ENCODE measurements at regions not wholly inside any gene's neighbourhood (a gene's known extent, or its start where the extent isn't known, plus 50 kb on each side); places are given as distances from the start of the nearest gene placed in this dataset.
"Not testable (repeated sequence)": the region's sequence is repeated elsewhere in the genome, so short reads cannot be mapped to it uniquely, and the experiment has no call there.

DNA sequence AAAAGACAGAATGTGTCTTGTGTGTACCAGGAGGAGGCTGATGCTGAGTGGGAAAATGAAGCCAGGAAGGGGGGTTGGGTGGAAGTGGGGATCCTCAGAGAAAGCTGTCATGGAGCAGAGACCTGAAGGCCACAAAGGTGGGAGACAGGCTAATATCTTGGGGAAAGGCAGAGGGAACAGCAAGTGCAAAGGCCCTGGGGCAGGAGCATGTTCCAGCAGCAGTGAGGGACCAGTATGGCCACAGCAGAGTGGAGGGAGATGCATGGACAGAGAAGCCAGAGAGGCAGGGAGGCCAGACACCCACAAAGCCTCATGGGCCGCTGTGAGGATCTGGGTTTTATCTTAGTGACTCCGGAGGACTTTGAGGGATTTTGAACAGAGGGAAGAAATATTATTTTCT lies 254.2 kb upstream of the SULF2 start:
- H3K4me1 ChIP-seq (ENCODE audit: control insufficient read depth, insufficient read depth, low read length), result no peaks in the 10 kb centered on the region
- no CpG with 5 or more reads among the region's 2 CpGs for WGBS (ENCODE audit: insufficient coverage, low lambda C conversion rate)
- no peaks in the 10 kb centered on the region for H3K9me3 ChIP-seq (ENCODE audit: control insufficient read depth, low read depth, low read length)
- no peak overlapping the region for H3K27ac ChIP-seq (ENCODE audit: low read length)
- no peaks in the 10 kb centered on the region for H3K36me3 ChIP-seq (ENCODE audit: control insufficient read depth, insufficient read depth, low read length)
- H3K27me3 ChIP-seq (ENCODE audit: control insufficient read depth, insufficient read depth, low read length), result peaks cover 2% of the 10 kb centered on the region
- no peak for DNase-seq
- H3K4me3 ChIP-seq (ENCODE audit: low read length), result no peak overlapping the region

DNA sequence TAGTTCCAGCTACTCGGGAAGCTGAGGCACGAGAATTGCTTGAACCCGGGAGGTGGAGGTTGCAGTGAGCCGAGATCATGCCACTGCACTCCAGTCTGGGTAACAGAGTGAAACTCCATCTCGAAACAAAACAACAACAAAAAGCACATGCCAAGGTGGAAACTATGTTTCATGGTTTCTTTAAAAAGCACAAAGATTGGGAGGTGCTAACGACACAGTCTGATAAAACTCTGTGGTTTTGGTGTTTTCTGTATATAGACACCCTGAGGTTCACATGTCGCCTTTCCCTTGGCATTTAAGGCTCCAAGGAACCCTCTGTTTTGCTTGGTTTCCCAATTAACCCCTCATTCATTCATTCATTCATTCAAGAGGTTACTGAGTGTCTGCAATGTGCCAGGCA lies 253.4 kb upstream of the SULF2 start:
- H3K4me3 ChIP-seq (ENCODE audit: low read length), result no peak overlapping the region
- H3K4me1 ChIP-seq (ENCODE audit: control insufficient read depth, insufficient read depth, low read length), result no peaks in the 10 kb centered on the region
- no peak for DNase-seq
- no peaks in the 10 kb centered on the region for H3K9me3 ChIP-seq (ENCODE audit: control insufficient read depth, low read depth, low read length)
- peaks cover 2% of the 10 kb centered on the region for H3K27me3 ChIP-seq (ENCODE audit: control insufficient read depth, insufficient read depth, low read length)
- no peak overlapping the region for H3K27ac ChIP-seq (ENCODE audit: low read length)
- WGBS (ENCODE audit: insufficient coverage, low lambda C conversion rate), result no CpG with 5 or more reads among the region's 7 CpGs
- no peaks in the 10 kb centered on the region for H3K36me3 ChIP-seq (ENCODE audit: control insufficient read depth, insufficient read depth, low read length)

- not testable (repeated sequence) for DNase-seq; H3K9me3 ChIP-seq (ENCODE audit: control insufficient read depth, low read depth, low read length); H3K4me3 ChIP-seq (ENCODE audit: low read length); H3K27ac ChIP-seq (ENCODE audit: low read length); H3K36me3 ChIP-seq (ENCODE audit: control insufficient read depth, insufficient read depth, low read length); H3K27me3 ChIP-seq (ENCODE audit: control insufficient read depth, insufficient read depth, low read length); H3K4me1 ChIP-seq (ENCODE audit: control insufficient read depth, insufficient read depth, low read length)
- no CpG with 5 or more reads among the region's 7 CpGs for WGBS (ENCODE audit: insufficient coverage, low lambda C conversion rate)
Measured at GRCh38 chr20:48037798-48038197, 252.5 kb upstream of the SULF2 start.

DNA sequence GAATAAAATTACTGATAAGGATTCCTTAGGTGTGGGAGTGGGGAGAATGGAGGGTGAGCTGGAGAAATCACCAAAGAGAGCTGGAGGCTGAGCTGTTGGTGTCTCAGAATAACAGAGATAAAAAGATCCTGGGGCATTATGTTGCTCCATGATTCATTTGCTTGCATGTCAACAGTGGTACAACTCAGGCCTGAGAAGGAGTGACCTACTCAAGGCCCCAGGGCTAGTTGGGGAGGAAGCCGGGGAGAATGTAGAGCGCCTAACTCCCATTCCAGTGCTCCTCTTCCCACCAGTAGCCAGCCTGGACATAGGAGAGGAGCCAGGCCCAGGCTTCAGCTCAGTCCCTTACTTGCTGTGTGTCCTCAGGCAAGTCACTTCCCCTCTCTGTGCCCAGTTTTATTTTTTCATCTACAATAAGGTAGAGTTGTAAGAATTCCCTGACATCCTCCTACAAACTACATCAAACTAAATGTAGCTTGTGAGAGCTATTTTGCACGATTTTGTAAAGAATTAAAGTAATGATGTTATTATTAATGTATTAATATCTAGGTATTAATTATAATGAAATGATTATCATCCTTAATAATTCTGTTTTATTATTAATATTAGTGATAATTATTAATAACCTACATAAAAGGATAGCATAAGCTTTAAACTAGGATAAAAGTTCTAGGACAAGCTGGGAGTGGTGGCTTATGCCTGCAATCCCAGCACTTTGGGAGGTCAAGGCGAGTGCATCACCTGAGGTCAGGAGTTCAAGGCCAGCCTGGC lies 250.9 kb upstream of the SULF2 start:
- H3K36me3 ChIP-seq (ENCODE audit: control insufficient read depth, insufficient read depth, low read length), result no peaks in the 10 kb centered on the region
- no peak overlapping the region for H3K27ac ChIP-seq (ENCODE audit: low read length)
- H3K4me3 ChIP-seq (ENCODE audit: low read length), result no peak overlapping the region
- no peaks in the 10 kb centered on the region for H3K4me1 ChIP-seq (ENCODE audit: control insufficient read depth, insufficient read depth, low read length)
- H3K9me3 ChIP-seq (ENCODE audit: control insufficient read depth, low read depth, low read length), result no peaks in the 10 kb centered on the region
- H3K27me3 ChIP-seq (ENCODE audit: control insufficient read depth, insufficient read depth, low read length), result no peaks in the 10 kb centered on the region
- no peak for DNase-seq
- WGBS (ENCODE audit: insufficient coverage, low lambda C conversion rate), result no CpG with 5 or more reads among the region's 4 CpGs

- DNase-seq, result peak; percentile 69 to 87
- WGBS (ENCODE audit: insufficient coverage, low lambda C conversion rate), result no CpG with 5 or more reads among the region's 6 CpGs
- H3K27ac ChIP-seq (ENCODE audit: low read length), result no peak overlapping the region
- H3K9me3 ChIP-seq (ENCODE audit: control insufficient read depth, low read depth, low read length), result no peaks in the 10 kb centered on the region
- H3K4me1 ChIP-seq (ENCODE audit: control insufficient read depth, insufficient read depth, low read length), result no peaks in the 10 kb centered on the region
- no peak overlapping the region for H3K4me3 ChIP-seq (ENCODE audit: low read length)
- H3K27me3 ChIP-seq (ENCODE audit: control insufficient read depth, insufficient read depth, low read length), result no peaks in the 10 kb centered on the region
- no peaks in the 10 kb centered on the region for H3K36me3 ChIP-seq (ENCODE audit: control insufficient read depth, insufficient read depth, low read length)
Measured at GRCh38 chr20:48034751-48035150, 249.5 kb upstream of the SULF2 start.

DNA sequence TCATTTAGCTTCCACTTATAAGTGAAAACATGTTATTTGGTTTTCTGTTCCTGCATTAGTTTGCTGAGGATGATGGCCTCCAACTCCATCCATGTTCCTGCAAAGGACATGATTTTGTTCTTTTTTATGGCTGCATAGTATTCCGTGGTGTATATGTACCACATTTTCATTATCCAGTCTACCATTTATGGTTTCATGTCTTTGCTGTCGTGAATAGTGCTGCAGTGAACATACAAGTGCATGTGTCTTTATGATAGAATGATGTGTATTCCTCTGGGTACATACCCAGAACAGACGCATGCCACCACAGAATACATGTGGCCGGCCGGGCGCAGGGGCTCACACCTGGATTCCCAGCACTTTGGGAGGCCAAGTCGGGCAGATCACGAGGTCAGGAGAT lies 247.7 kb upstream of the SULF2 start:
- not testable (repeated sequence) for H3K27me3 ChIP-seq (ENCODE audit: control insufficient read depth, insufficient read depth, low read length); H3K27ac ChIP-seq (ENCODE audit: low read length); H3K9me3 ChIP-seq (ENCODE audit: control insufficient read depth, low read depth, low read length); H3K36me3 ChIP-seq (ENCODE audit: control insufficient read depth, insufficient read depth, low read length); DNase-seq; H3K4me3 ChIP-seq (ENCODE audit: low read length); H3K4me1 ChIP-seq (ENCODE audit: control insufficient read depth, insufficient read depth, low read length)
- 100% methylated on average over 2 of the region's 8 CpGs for WGBS (ENCODE audit: insufficient coverage, low lambda C conversion rate)

- Histone ChIP-seq H3K9me3 (ENCODE audit: control insufficient read depth, low read depth, low read length) (no peaks in the 10 kb centered on the region), H3K27ac (ENCODE audit: low read length) (no peak overlapping the region), H3K36me3 (ENCODE audit: control insufficient read depth, insufficient read depth, low read length) (no peaks in the 10 kb centered on the region), H3K27me3 (ENCODE audit: control insufficient read depth, insufficient read depth, low read length) (no peaks in the 10 kb centered on the region), H3K4me1 (ENCODE audit: control insufficient read depth, insufficient read depth, low read length) (no peaks in the 10 kb centered on the region), H3K4me3 (ENCODE audit: low read length) (no peak overlapping the region)
- 80% methylated on average over 1 of the region's 4 CpGs for WGBS (ENCODE audit: insufficient coverage, low lambda C conversion rate)
- DNase-seq, result no peak
Measured at GRCh38 chr20:48031122-48031521, 245.8 kb upstream of the SULF2 start.

DNA sequence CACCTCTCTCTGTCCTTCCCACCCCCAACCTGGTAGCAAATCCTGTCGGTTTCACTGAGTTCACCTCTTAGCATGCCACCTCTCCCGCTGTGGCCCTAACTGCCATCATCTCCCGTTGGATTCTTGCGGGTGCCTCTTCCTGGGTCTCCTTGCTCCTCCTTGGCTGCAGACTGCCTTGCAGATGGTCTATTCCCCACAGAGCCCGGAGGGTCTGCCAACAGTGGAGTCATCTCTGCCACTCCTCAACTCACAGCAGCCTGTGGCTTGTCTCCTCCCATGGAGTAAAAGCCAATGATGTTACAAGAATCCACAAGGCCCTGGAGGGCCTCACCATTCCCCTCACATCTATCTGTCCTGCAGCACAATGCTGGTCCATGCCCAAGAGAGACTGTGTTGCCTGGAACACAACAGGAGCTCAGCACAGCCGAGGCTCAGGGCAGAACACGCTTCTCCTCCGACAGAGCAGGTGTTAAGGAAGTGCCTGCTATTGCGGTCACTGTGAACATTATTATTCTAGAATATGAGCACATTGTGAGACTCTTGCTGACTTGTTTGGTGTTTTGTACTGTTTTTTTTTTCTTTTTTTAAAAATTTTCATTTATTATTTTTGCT lies 241.8 kb upstream of the SULF2 start:
- Histone ChIP-seq H3K27me3 (ENCODE audit: control insufficient read depth, insufficient read depth, low read length) (no peaks in the 10 kb centered on the region), H3K9me3 (ENCODE audit: control insufficient read depth, low read depth, low read length) (no peaks in the 10 kb centered on the region), H3K4me1 (ENCODE audit: control insufficient read depth, insufficient read depth, low read length) (no peaks in the 10 kb centered on the region), H3K27ac (ENCODE audit: low read length) (no peak overlapping the region), H3K4me3 (ENCODE audit: low read length) (no peak overlapping the region), H3K36me3 (ENCODE audit: control insufficient read depth, insufficient read depth, low read length) (no peaks in the 10 kb centered on the region)
- 63% methylated on average over 1 of the region's 9 CpGs for WGBS (ENCODE audit: insufficient coverage, low lambda C conversion rate)
- no peak for DNase-seq

- Histone ChIP-seq H3K27ac (ENCODE audit: low read length) (no peak overlapping the region), H3K4me3 (ENCODE audit: low read length) (no peak overlapping the region), H3K4me1 (ENCODE audit: control insufficient read depth, insufficient read depth, low read length) (no peaks in the 10 kb centered on the region), H3K27me3 (ENCODE audit: control insufficient read depth, insufficient read depth, low read length) (no peaks in the 10 kb centered on the region), H3K36me3 (ENCODE audit: control insufficient read depth, insufficient read depth, low read length) (no peaks in the 10 kb centered on the region), H3K9me3 (ENCODE audit: control insufficient read depth, low read depth, low read length) (no peaks in the 10 kb centered on the region)
- WGBS (ENCODE audit: insufficient coverage, low lambda C conversion rate), result 71% methylated on average over 2 of the region's 4 CpGs
- no peak for DNase-seq
Measured at GRCh38 chr20:48025661-48026060, 240.4 kb upstream of the SULF2 start.

GRCh38 chr20:48025051-48025515 lies 239.8 kb upstream of the SULF2 start:
- no peak for DNase-seq
- no peaks in the 10 kb centered on the region for H3K9me3 ChIP-seq (ENCODE audit: control insufficient read depth, low read depth, low read length)
- no peaks in the 10 kb centered on the region for H3K4me1 ChIP-seq (ENCODE audit: control insufficient read depth, insufficient read depth, low read length)
- H3K4me3 ChIP-seq (ENCODE audit: low read length), result no peak overlapping the region
- H3K27me3 ChIP-seq (ENCODE audit: control insufficient read depth, insufficient read depth, low read length), result no peaks in the 10 kb centered on the region
- H3K36me3 ChIP-seq (ENCODE audit: control insufficient read depth, insufficient read depth, low read length), result no peaks in the 10 kb centered on the region
- H3K27ac ChIP-seq (ENCODE audit: low read length), result no peak overlapping the region
- no CpG with 5 or more reads among the region's 13 CpGs for WGBS (ENCODE audit: insufficient coverage, low lambda C conversion rate)

DNA sequence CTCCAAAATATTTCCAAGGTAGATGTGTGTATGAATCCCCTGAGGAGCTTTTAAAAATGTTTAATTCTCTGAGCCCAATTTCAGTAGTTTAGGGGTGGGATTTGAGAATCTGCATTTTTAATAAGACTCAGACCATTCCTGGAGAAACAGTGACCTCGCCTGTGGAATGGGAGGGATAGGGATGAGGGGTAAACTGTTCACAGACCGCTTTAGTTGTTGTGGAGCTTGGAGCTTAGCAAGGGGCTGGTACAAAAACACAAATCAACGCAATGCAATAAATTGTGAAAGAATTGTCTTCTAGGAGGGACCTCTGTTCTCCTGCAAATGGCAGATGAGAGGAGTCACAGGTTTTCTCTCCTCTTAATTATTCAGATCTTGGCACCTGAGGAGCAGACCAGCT lies 239.3 kb upstream of the SULF2 start:
- Histone ChIP-seq H3K36me3 (ENCODE audit: control insufficient read depth, insufficient read depth, low read length) (no peaks in the 10 kb centered on the region), H3K27ac (ENCODE audit: low read length) (no peak overlapping the region), H3K27me3 (ENCODE audit: control insufficient read depth, insufficient read depth, low read length) (no peaks in the 10 kb centered on the region), H3K4me3 (ENCODE audit: low read length) (no peak overlapping the region), H3K4me1 (ENCODE audit: control insufficient read depth, insufficient read depth, low read length) (no peaks in the 10 kb centered on the region), H3K9me3 (ENCODE audit: control insufficient read depth, low read depth, low read length) (no peaks in the 10 kb centered on the region)
- no peak for DNase-seq
- 40% methylated on average over 1 of the region's 3 CpGs for WGBS (ENCODE audit: insufficient coverage, low lambda C conversion rate)
